ENCODE measurements at regions not wholly inside any gene's neighbourhood (a gene's known extent, or its start where the extent isn't known, plus 50 kb on each side); places are given as distances from the start of the nearest gene placed in this dataset.

DNA sequence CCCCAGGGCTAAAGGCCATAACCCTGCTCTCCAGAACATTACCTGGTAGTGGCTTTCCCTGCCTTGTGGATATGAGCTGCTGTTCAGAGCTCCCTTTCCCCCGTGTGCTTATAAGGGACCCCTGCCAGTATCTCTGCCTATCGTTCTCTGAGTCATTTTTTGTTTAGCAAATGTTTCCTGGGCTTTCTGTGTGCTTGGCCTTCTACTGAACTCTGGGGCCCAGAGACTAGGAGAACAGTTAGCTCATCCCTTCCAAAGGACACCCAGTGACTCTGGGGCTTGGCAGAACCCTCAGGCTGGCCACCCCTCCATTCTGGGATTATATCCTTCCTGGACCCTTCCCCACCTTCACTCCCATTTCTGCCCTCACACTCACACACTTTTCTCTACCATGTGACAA, 80.8 kb upstream of the POU3F1 start:
- Histone ChIP-seq H2AK5ac (ENCODE audit: low read length) (no peak overlapping the region), H3K9me3 (ENCODE audit: insufficient read depth, low read depth, low read length) (no peaks in the 10 kb centered on the region), H3K18ac (ENCODE audit: low read length) (no peak overlapping the region), H3K27ac (ENCODE audit: low read depth, low read length) (no peak overlapping the region), H2AFZ (ENCODE audit: insufficient read depth, low read length, poor library complexity) (no peak overlapping the region), H3K27me3 (ENCODE audit: insufficient read depth, low read length) (no peaks in the 10 kb centered on the region), H4K12ac (ENCODE audit: low read depth, low read length) (no peak overlapping the region), H3K23ac (ENCODE audit: low read length) (no peak overlapping the region), H3K4me3 (ENCODE audit: low read depth, low read length) (no peak overlapping the region), H4K91ac (ENCODE audit: low read depth, low read length) (no peak overlapping the region), H3K9ac (ENCODE audit: low read length) (no peak overlapping the region), H3K14ac (ENCODE audit: low read length) (no peak overlapping the region), H3K4me2 (ENCODE audit: low read length) (no peak overlapping the region), H2BK12ac (ENCODE audit: low read length) (no peak overlapping the region), H4K8ac (ENCODE audit: low read depth, low read length) (no peak overlapping the region), H3K79me2 (ENCODE audit: control insufficient read depth, insufficient read depth, low read length, poor library complexity) (no peaks in the 10 kb centered on the region), H2BK120ac (ENCODE audit: insufficient read depth, low read length, poor library complexity) (no peak overlapping the region), H3K79me1 (ENCODE audit: low read length) (peaks cover 22% of the 10 kb centered on the region), H2BK5ac (ENCODE audit: low read depth, low read length, poor library complexity) (no peak overlapping the region), H3K4ac (ENCODE audit: low read depth, low read length) (no peak overlapping the region), H3K36me3 (ENCODE audit: control insufficient read depth in 1 of 2, insufficient read depth in 2 of 2, low read length in 2 of 2) (no peaks in the 10 kb centered on the region), H3K4me1 (ENCODE audit: control insufficient read depth in 1 of 2, insufficient read depth in 2 of 2, low read length in 2 of 2) (peaks cover 36 to 51% of the 10 kb centered on the region in 2 experiments)
- DNase-seq, result no peak
- no CpG with 5 or more reads among the region's 2 CpGs for WGBS (ENCODE audit: extremely low coverage, insufficient coverage, insufficient read length)

DNA sequence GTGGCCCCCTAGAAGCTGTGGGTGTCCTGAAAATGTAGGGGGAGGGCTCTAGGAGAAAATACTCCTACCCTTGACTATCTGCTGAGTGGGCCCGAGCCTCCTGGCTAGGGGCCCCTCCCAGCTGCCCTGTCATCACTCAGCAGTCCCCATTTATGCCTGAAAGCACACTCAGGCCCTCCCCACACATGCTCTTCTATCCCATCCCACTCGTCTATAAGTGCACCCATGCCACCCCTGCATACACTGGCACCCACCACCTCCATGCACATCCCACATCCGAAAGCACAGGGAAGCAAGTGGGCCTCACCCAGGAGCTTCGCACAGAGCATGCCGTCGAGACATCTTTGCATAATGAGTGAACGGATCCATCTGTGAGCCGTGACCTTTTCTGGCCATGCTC, 80.4 kb upstream of the POU3F1 start:
- no peak overlapping the region for H4K8ac ChIP-seq (ENCODE audit: low read depth, low read length)

DNA sequence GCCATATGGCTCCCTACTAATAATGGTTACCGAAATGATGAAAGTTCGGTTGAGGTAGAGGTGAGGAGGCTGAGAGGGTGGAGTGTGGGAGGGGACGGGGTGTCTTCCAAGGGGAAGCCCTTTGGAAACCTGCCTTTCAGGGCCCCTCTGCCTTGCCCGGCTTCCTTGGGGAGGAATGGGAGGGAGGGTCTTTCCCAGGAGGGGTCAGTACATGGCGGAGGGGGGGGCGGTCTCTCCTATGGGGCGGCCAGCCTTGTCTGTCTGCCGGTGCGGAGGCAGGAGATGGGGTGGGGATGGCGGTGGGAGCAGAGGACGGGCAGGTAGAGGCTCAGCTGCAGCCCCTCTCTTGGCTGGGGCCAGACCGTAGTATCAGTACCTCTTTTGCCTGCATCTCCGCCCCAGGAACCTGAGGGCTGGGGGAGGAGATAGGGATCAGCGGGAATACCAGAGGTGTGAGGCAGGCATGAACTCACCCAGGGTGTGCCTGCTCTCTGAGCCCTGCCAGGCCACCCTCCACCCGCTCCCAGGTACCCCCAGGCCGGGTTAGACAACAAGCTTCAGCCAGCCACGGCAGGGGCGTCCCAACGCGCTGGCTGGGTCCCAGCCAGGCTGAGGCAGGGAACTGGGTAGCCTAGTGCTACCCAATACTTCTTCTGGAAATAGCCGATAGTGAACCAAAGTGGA, 79.4 kb upstream of the POU3F1 start:
- H3K36me3 ChIP-seq (ENCODE audit: control insufficient read depth in 1 of 2, insufficient read depth in 2 of 2, low read length in 2 of 2), result no peaks in the 10 kb centered on the region
- H4K12ac ChIP-seq (ENCODE audit: low read depth, low read length), result no peak overlapping the region
- no peaks in the 10 kb centered on the region for H3K27me3 ChIP-seq (ENCODE audit: insufficient read depth, low read length)
- peaks cover 36 to 51% of the 10 kb centered on the region in 2 experiments for H3K4me1 ChIP-seq (ENCODE audit: control insufficient read depth in 1 of 2, insufficient read depth in 2 of 2, low read length in 2 of 2)
- no peak overlapping the region for H2BK120ac ChIP-seq (ENCODE audit: insufficient read depth, low read length, poor library complexity)
- H4K8ac ChIP-seq (ENCODE audit: low read depth, low read length), result peak overlapping the region; percentile 9
- no peak overlapping the region for H2AK5ac ChIP-seq (ENCODE audit: low read length)
- peak overlapping the region; percentile 71 for H4K91ac ChIP-seq (ENCODE audit: low read depth, low read length)
- no peaks in the 10 kb centered on the region for H3K9me3 ChIP-seq (ENCODE audit: insufficient read depth, low read depth, low read length)
- H3K23ac ChIP-seq (ENCODE audit: low read length), result no peak overlapping the region
- H3K4me2 ChIP-seq (ENCODE audit: low read length), result no peak overlapping the region
- H3K9ac ChIP-seq (ENCODE audit: low read length), result no peak overlapping the region
- peak overlapping the region; percentile 42 for H2BK12ac ChIP-seq (ENCODE audit: low read length)
- DNase-seq, result peak; percentile 69 to 78
- peaks cover 22% of the 10 kb centered on the region for H3K79me1 ChIP-seq (ENCODE audit: low read length)
- H3K14ac ChIP-seq (ENCODE audit: low read length), result no peak overlapping the region
- peak overlapping the region; percentile 26 for H3K18ac ChIP-seq (ENCODE audit: low read length)
- peak overlapping the region; percentile 11 for H2BK5ac ChIP-seq (ENCODE audit: low read depth, low read length, poor library complexity)
- H3K4ac ChIP-seq (ENCODE audit: low read depth, low read length), result no peak overlapping the region
- no peak overlapping the region for H3K4me3 ChIP-seq (ENCODE audit: low read depth, low read length)
- no CpG with 5 or more reads among the region's 21 CpGs for WGBS (ENCODE audit: extremely low coverage, insufficient coverage, insufficient read length)
- H3K79me2 ChIP-seq (ENCODE audit: control insufficient read depth, insufficient read depth, low read length, poor library complexity), result no peaks in the 10 kb centered on the region
- H2AFZ ChIP-seq (ENCODE audit: insufficient read depth, low read length, poor library complexity), result no peak overlapping the region
- peak overlapping the region; percentile 32 for H3K27ac ChIP-seq (ENCODE audit: low read depth, low read length)

More for the DNA sequence above, 80.4 kb upstream of the POU3F1 start:
- H2AFZ ChIP-seq (ENCODE audit: insufficient read depth, low read length, poor library complexity), result no peak overlapping the region
- H3K18ac ChIP-seq (ENCODE audit: low read length), result no peak overlapping the region
- H3K79me2 ChIP-seq (ENCODE audit: control insufficient read depth, insufficient read depth, low read length, poor library complexity), result no peaks in the 10 kb centered on the region
- no peak overlapping the region for H3K4me3 ChIP-seq (ENCODE audit: low read depth, low read length)
- H3K23ac ChIP-seq (ENCODE audit: low read length), result no peak overlapping the region
- H2BK12ac ChIP-seq (ENCODE audit: low read length), result no peak overlapping the region
- no peak overlapping the region for H3K9ac ChIP-seq (ENCODE audit: low read length)
- H3K14ac ChIP-seq (ENCODE audit: low read length), result no peak overlapping the region
- H3K4me1 ChIP-seq (ENCODE audit: control insufficient read depth in 1 of 2, insufficient read depth in 2 of 2, low read length in 2 of 2), result peaks cover 36 to 51% of the 10 kb centered on the region in 2 experiments
- peaks cover 22% of the 10 kb centered on the region for H3K79me1 ChIP-seq (ENCODE audit: low read length)
- WGBS (ENCODE audit: extremely low coverage, insufficient coverage, insufficient read length), result no CpG with 5 or more reads among the region's 8 CpGs
- H2AK5ac ChIP-seq (ENCODE audit: low read length), result no peak overlapping the region
- no peaks in the 10 kb centered on the region for H3K27me3 ChIP-seq (ENCODE audit: insufficient read depth, low read length)
- no peaks in the 10 kb centered on the region for H3K9me3 ChIP-seq (ENCODE audit: insufficient read depth, low read depth, low read length)
- H3K27ac ChIP-seq (ENCODE audit: low read depth, low read length), result no peak overlapping the region
- H3K36me3 ChIP-seq (ENCODE audit: control insufficient read depth in 1 of 2, insufficient read depth in 2 of 2, low read length in 2 of 2), result no peaks in the 10 kb centered on the region
- H2BK120ac ChIP-seq (ENCODE audit: insufficient read depth, low read length, poor library complexity), result no peak overlapping the region
- no peak overlapping the region for H2BK5ac ChIP-seq (ENCODE audit: low read depth, low read length, poor library complexity)
- no peak overlapping the region for H3K4me2 ChIP-seq (ENCODE audit: low read length)
- peak overlapping the region; percentile 61 for H4K91ac ChIP-seq (ENCODE audit: low read depth, low read length)
- H3K4ac ChIP-seq (ENCODE audit: low read depth, low read length), result no peak overlapping the region
- DNase-seq, result no peak
- H4K12ac ChIP-seq (ENCODE audit: low read depth, low read length), result no peak overlapping the region

GRCh38 chr1:38125016-38125415, 78.4 kb upstream of the POU3F1 start:
- H3K9me3 ChIP-seq (ENCODE audit: insufficient read depth, low read depth, low read length), result no peaks in the 10 kb centered on the region
- peaks cover 22% of the 10 kb centered on the region for H3K79me1 ChIP-seq (ENCODE audit: low read length)
- H2AFZ ChIP-seq (ENCODE audit: insufficient read depth, low read length, poor library complexity), result no peak overlapping the region
- H2BK12ac ChIP-seq (ENCODE audit: low read length), result peak overlapping the region; percentile 11
- H3K18ac ChIP-seq (ENCODE audit: low read length), result no peak overlapping the region
- no CpG with 5 or more reads among the region's 5 CpGs for WGBS (ENCODE audit: extremely low coverage, insufficient coverage, insufficient read length)
- no peaks in the 10 kb centered on the region for H3K36me3 ChIP-seq (ENCODE audit: control insufficient read depth in 1 of 2, insufficient read depth in 2 of 2, low read length in 2 of 2)
- H4K12ac ChIP-seq (ENCODE audit: low read depth, low read length), result no peak overlapping the region
- no peak overlapping the region for H3K4me2 ChIP-seq (ENCODE audit: low read length)
- no peak overlapping the region for H2BK5ac ChIP-seq (ENCODE audit: low read depth, low read length, poor library complexity)
- H2AK5ac ChIP-seq (ENCODE audit: low read length), result peak overlapping the region; percentile 7
- peak overlapping the region; percentile 71 for H4K91ac ChIP-seq (ENCODE audit: low read depth, low read length)
- no peak overlapping the region for H2BK120ac ChIP-seq (ENCODE audit: insufficient read depth, low read length, poor library complexity)
- no peaks in the 10 kb centered on the region for H3K27me3 ChIP-seq (ENCODE audit: insufficient read depth, low read length)
- DNase-seq, result no peak
- H3K4ac ChIP-seq (ENCODE audit: low read depth, low read length), result no peak overlapping the region
- peaks cover 36 to 51% of the 10 kb centered on the region in 2 experiments for H3K4me1 ChIP-seq (ENCODE audit: control insufficient read depth in 1 of 2, insufficient read depth in 2 of 2, low read length in 2 of 2)
- H3K27ac ChIP-seq (ENCODE audit: low read depth, low read length), result no peak overlapping the region
- H3K4me3 ChIP-seq (ENCODE audit: low read depth, low read length), result no peak overlapping the region
- H3K23ac ChIP-seq (ENCODE audit: low read length), result no peak overlapping the region
- no peaks in the 10 kb centered on the region for H3K79me2 ChIP-seq (ENCODE audit: control insufficient read depth, insufficient read depth, low read length, poor library complexity)
- no peak overlapping the region for H4K8ac ChIP-seq (ENCODE audit: low read depth, low read length)
- H3K14ac ChIP-seq (ENCODE audit: low read length), result no peak overlapping the region
- H3K9ac ChIP-seq (ENCODE audit: low read length), result no peak overlapping the region

Data from trophoblast cell (in vitro differentiated cells and primary cell).